ENCODE measurements at regions not wholly inside any gene's neighbourhood (a gene's known extent, or its start where the extent isn't known, plus 50 kb on each side); places are given as distances from the start of the nearest gene placed in this dataset.
"Not testable (repeated sequence)": the region's sequence is repeated elsewhere in the genome, so short reads cannot be mapped to it uniquely, and the experiment has no call there.

DNA sequence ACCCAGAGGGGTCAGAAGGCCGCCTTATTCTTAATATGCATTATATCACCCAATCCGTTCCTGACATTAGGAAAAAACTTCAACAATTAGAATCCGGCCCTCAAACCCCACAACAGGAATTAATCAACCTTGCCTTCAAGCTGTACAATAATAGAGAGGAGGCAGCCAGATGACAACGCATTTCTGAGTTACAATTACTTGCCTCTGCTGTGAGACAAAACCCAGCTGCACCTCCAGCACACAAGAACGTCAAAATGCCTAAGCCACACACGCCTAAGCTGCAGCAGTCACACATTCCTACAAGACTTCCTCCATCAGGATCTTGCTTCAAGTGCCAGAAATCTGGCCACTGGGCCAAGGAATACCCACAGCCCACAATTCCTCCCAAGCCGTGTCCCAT is 1723.1 kb downstream of the LRRC4C start:
- TF ChIP-seq, protein P1, sequence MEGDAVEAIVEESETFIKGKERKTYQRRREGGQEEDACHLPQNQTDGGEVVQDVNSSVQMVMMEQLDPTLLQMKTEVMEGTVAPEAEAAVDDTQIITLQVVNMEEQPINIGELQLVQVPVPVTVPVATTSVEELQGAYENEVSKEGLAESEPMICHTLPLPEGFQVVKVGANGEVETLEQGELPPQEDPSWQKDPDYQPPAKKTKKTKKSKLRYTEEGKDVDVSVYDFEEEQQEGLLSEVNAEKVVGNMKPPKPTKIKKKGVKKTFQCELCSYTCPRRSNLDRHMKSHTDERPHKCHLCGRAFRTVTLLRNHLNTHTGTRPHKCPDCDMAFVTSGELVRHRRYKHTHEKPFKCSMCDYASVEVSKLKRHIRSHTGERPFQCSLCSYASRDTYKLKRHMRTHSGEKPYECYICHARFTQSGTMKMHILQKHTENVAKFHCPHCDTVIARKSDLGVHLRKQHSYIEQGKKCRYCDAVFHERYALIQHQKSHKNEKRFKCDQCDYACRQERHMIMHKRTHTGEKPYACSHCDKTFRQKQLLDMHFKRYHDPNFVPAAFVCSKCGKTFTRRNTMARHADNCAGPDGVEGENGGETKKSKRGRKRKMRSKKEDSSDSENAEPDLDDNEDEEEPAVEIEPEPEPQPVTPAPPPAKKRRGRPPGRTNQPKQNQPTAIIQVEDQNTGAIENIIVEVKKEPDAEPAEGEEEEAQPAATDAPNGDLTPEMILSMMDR (tag by site-specific recombination; IDR thresholded peaks at IDR 0.05), result not testable (repeated sequence)
- TF ChIP-seq ZNF324 (tag by site-specific recombination; IDR thresholded peaks at IDR 0.05); ZNF10 (tag by site-specific recombination; IDR thresholded peaks at IDR 0.05); FEZF1 (tag by site-specific recombination; IDR thresholded peaks at IDR 0.05); SETDB1 (IDR thresholded peaks at IDR 0.05; ENCODE audit: insufficient read length, low read length); ZNF239 (tag by site-specific recombination; IDR thresholded peaks at IDR 0.05); ZNF211 (tag by site-specific recombination; IDR thresholded peaks at IDR 0.05; ENCODE audit: low read depth): not testable (repeated sequence)
- TF ChIP-seq, protein P2, sequence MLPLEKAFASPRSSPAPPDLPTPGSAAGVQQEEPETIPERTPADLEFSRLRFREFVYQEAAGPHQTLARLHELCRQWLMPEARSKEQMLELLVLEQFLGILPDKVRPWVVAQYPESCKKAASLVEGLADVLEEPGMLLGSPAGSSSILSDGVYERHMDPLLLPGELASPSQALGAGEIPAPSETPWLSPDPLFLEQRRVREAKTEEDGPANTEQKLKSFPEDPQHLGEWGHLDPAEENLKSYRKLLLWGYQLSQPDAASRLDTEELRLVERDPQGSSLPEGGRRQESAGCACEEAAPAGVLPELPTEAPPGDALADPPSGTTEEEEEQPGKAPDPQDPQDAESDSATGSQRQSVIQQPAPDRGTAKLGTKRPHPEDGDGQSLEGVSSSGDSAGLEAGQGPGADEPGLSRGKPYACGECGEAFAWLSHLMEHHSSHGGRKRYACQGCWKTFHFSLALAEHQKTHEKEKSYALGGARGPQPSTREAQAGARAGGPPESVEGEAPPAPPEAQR (tag by site-specific recombination; IDR thresholded peaks at IDR 0.05), result not testable (repeated sequence)
- TF ChIP-seq, protein P3, sequence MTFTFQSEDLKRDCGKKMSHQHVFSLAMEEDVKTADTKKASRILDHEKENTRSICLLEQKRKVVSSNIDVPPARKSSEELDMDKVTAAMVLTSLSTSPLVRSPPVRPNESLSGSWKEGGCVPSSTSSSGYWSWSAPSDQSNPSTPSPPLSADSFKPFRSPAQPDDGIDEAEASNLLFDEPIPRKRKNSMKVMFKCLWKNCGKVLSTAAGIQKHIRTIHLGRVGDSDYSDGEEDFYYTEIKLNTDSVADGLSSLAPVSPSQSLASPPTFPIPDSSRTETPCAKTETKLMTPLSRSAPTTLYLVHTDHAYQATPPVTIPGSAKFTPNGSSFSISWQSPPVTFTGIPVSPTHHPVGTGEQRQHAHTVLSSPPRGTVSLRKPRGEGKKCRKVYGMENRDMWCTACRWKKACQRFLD (tag by site-specific recombination; IDR thresholded peaks at IDR 0.05), result not testable (repeated sequence)

Measured in HEK293 (cell line).